PFSK-1 (cell line): ENCODE measurements at regions not wholly inside any gene's neighbourhood (a gene's known extent, or its start where the extent isn't known, plus 50 kb on each side); places are given as distances from the start of the nearest gene placed in this dataset.

Source experiments
- POLR2AphosphoS5 ChIP-seq: IDR thresholded peaks from 2 replicates; pipeline ENCODE4 v1.6.1; 2012; ENCODE audit warnings: low read depth, mild to moderate bottlenecking, control low read depth, low read length, moderate library complexity
- REST ChIP-seq, 2 experiments: IDR thresholded peaks; 2 replicates each; pipeline versions ENCODE4 v1.6.1 to v1.8.0; 2011 to 2012; ENCODE audit warnings: low read depth in 2 of 2, low read length in 2 of 2, control low read depth in 1 of 2, inconsistent platforms in 1 of 2, mild to moderate bottlenecking in 1 of 2, moderate library complexity in 1 of 2; ENCODE audit not compliant: insufficient read depth in 1 of 2
- SIN3A ChIP-seq: IDR thresholded peaks from 2 replicates; pipeline ENCODE4 v1.6.1; 2012; ENCODE audit warnings: mild to moderate bottlenecking, low read length, moderate library complexity, borderline replicate concordance; ENCODE audit not compliant: insufficient read depth
- TAF1 ChIP-seq: IDR thresholded peaks from 2 replicates; pipeline ENCODE4 v1.6.1; 2012; ENCODE audit warnings: low read length, control low read depth, borderline replicate concordance; ENCODE audit not compliant: insufficient read depth

GRCh38 chr1:101511202-101511891, 274.5 kb downstream of the S1PR1 start:
- TF ChIP-seq SIN3A = no peak
- TF ChIP-seq REST (IDR thresholded peaks at IDR 0.05; ENCODE audit: insufficient read depth in 1 of 2, low read depth in 2 of 2, low read length in 2 of 2) = no peak
- no peak for TF ChIP-seq TAF1
- no peak for TF ChIP-seq POLR2AphosphoS5
